Heart left ventricle (tissue), 16 donors: ENCODE measurements at regions not wholly inside any gene's neighbourhood (a gene's known extent, or its start where the extent isn't known, plus 50 kb on each side); places are given as distances from the start of the nearest gene placed in this dataset.

Source experiments
- ATAC-seq, 4 donors: fragments of 200-7000 bp; cut with Tn5 transposase; one replicate each; pipeline ENCODE4 v1.9.1; 2020 to 2022; ENCODE audit warnings: moderate library complexity in 4 of 4, mild to moderate bottlenecking in 3 of 4, moderate number of reproducible peaks in 1 of 4
- DNase-seq, 5 donors: peaks; one replicate each; pipeline ENCODE4 v3.0.0-alpha.2; 2020
- H3K27ac ChIP-seq, 12 donors: fragments of 200-600 bp; sonication (generic) in 4 of 12; one replicate each; pipeline versions ENCODE4 v1.5.0 to v1.8.0; 2016 to 2022; ENCODE audit warnings: mild to moderate bottlenecking in 2 of 12
- H3K27me3 ChIP-seq, 9 donors: fragments of 200-600 bp; sonication (generic) in 2 of 9; one replicate each; pipeline versions ENCODE4 v1.5.1 to v1.8.0; 2016 to 2022; ENCODE audit warnings: mild to moderate bottlenecking in 3 of 9
- H3K36me3 ChIP-seq, 9 donors: fragments of 200-600 bp; sonication (generic) in 2 of 9; one replicate each; pipeline versions ENCODE4 v1.5.0 to v1.8.0; 2018 to 2022; ENCODE audit warnings: mild to moderate bottlenecking in 2 of 9
- H3K4me1 ChIP-seq, 12 donors: fragments of 200-600 bp; sonication (generic) in 4 of 12; one replicate each; pipeline versions ENCODE4 v1.5.0 to v1.8.0; 2016 to 2022; ENCODE audit warnings: mild to moderate bottlenecking in 3 of 12
- H3K4me3 ChIP-seq, 12 donors: fragments of 200-600 bp; sonication (generic) in 4 of 12; one replicate each; pipeline versions ENCODE4 v1.5.0 to v1.8.0; 2017 to 2022; ENCODE audit warnings: mild to moderate bottlenecking in 9 of 12, moderate library complexity in 4 of 12
- H3K9me3 ChIP-seq, 12 donors: fragments of 200-600 bp; sonication (generic) in 4 of 12; one replicate each; pipeline versions ENCODE4 v1.5.0 to v1.8.0; 2016 to 2022; ENCODE audit warnings: mild to moderate bottlenecking in 1 of 12
- CTCF ChIP-seq, 12 donors: fragments of 200-600 bp; sonication (generic) in 4 of 12; IDR thresholded peaks; one replicate each; pipeline versions ENCODE4 v1.5.0 to v1.8.0; 2018 to 2022; ENCODE audit warnings: antibody characterized with exemption in 12 of 12, mild to moderate bottlenecking in 5 of 12
- POLR2A ChIP-seq, 2 donors: fragments of 450-650 bp; IDR thresholded peaks; one replicate each; pipeline ENCODE4 v1.6.1; 2017; ENCODE audit warnings: antibody characterized with exemption in 2 of 2, mild to moderate bottlenecking in 2 of 2, moderate library complexity in 2 of 2
- WGBS, 4 donors: extraction: QIAGEN DNeasy Blood & Tissue Kit in 2 of 4; methylation state at CpG; one replicate each; pipeline versions ENCODE4 v1.1.5 to v1.1.7; 2013 to 2018; 5-methylcytosine and 5-hydroxymethylcytosine counted together
- intact Hi-C, 10 donors: fragments of 100-400 bp; cut with DNase I; formaldehyde crosslinking; loops; one replicate each; pipeline versions ENCODE4 v1.11.1 to v1.14.2; 2022
- donor health status: ischemic (EF 13 %, LVEDD 7.1; RV severe dilation, severe dysfunction).
- donor health status: healthy with polysubstance abuse.
- donor health status: DM: no; HTN: yes; CAD: no.
- donor health status: DM: no; HTN: no; CAD: no.
- donor health status: ischemic (EF 25% LVEDD 6.9; RV normal size, moderate dysfunction).
- donor health status: ischemic (EF 25% LVEDD 5.7; RV mildly dilated, moderate dysfunction).
- donor health status: healthy.
- donor health status: DM: yes; HTN: yes; CAD: no.
- donor health status: ischemic (EF 35%, LVEDD 5.7; RV mildly dilated, moderate dysfunction).
- donor health status: nonischemic (EF 11% LVEDD 7.7; RV severe dilation, severe dysfunction).
- donor health status: DM: yes; HTN: yes; CAD: no.
- donor health status: PGD.
- donor health status: ischemic (EF 29% LVEDD 5.4; RV normal size, mild dysfunction).
- donor health status: nonischemic (EF 23%, LVEDD 6.1; RV moderate dilation, normal function).

DNA sequence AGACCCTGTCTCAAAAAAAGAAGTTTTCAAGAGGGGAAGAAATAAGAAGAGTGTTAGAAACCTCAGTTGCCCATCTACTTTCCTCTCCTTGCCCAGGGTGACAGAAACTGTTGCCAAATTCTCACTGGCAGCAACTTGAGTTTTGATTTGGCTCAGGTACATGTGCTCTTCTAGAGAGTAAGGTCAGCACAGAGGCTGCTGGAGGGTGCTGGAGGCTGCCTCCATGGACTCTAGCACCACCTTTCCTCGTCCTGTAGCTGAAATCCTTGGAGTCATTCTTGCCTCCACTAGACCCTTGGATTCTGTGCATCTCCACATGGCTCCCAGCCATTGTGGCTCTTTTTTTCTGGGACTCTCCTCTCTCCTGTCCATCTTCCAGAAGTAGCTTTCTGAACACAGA, 149.1 kb downstream of the TM9SF2 start:
- Histone ChIP-seq H3K27me3 (no peaks in the 10 kb centered on the region), H3K4me1 (no peaks in the 10 kb centered on the region), H3K27ac (no peak overlapping the region), H3K9me3 (no peaks in the 10 kb centered on the region), H3K4me3 (no peak overlapping the region), H3K36me3 (no peaks in the 10 kb centered on the region)
- DNase-seq (no peak), ATAC-seq (no peak)
- TF ChIP-seq POLR2A (IDR thresholded peaks at IDR 0.05) (no peak), CTCF (IDR thresholded peaks at IDR 0.05) (no peak)
- intact Hi-C loops = loop anchor here in 9 of 10 donors (5.0 to 10.0 kb wide), 6 partner anchors 244 to 1474 kb away; partner anchors contain the start of genes GGACT (in 1 of the 9) and TMTC4 (in 1 of the 9)
- 88 to 95% (median 91%) methylated on average over 1 of the region's 1 CpG for WGBS, 4 donors

- intact Hi-C loops = no loop called here
- Histone ChIP-seq H3K4me3 (no peak overlapping the region), H3K36me3 (no peaks in the 10 kb centered on the region), H3K27me3 (no peaks in the 10 kb centered on the region), H3K4me1 (no peaks in the 10 kb centered on the region), H3K27ac (no peak overlapping the region), H3K9me3 (no peaks in the 10 kb centered on the region)
- no peak for DNase-seq
- WGBS, 4 donors = 83 to 90% (median 84%) methylated on average over 4 of the region's 4 CpGs
- no peak for ATAC-seq
- no peak for TF ChIP-seq POLR2A (IDR thresholded peaks at IDR 0.05)
- no peak for TF ChIP-seq CTCF (IDR thresholded peaks at IDR 0.05)
Observed at GRCh38 chr13:99648927-99649326, 147.7 kb downstream of the TM9SF2 start.

- Histone ChIP-seq H3K4me1 (no peaks in the 10 kb centered on the region), H3K4me3 (no peak overlapping the region), H3K27ac (no peak overlapping the region), H3K27me3 (no peaks in the 10 kb centered on the region), H3K36me3 (no peaks in the 10 kb centered on the region), H3K9me3 (no peaks in the 10 kb centered on the region)
- ATAC-seq (no peak), DNase-seq (no peak)
- WGBS, 4 donors = 78 to 88% (median 82%) methylated on average over 8 of the region's 8 CpGs
- intact Hi-C loops = no loop called here
- TF ChIP-seq POLR2A (IDR thresholded peaks at IDR 0.05) = no peak
- TF ChIP-seq CTCF (IDR thresholded peaks at IDR 0.05) = no peak
Observed at GRCh38 chr13:99648066-99648665, 146.9 kb downstream of the TM9SF2 start.

DNA sequence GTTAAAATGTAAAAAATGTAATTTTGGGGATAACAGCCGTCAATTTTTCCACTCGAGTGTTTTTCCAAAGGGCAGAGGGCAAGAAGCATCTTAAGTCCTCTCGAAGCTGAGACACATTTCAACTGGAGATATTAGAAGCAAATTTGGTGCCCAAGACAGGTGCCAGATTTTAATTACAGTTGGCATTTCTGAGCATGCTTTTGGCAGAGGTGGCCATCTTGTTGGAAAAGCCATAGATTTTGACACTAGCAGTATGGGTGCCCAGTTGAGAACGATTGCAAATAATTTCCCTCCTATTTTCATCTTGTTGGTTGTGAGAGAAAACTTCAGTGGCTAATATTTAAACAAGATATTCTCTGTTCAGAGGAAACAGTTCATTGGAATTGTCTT, 146.3 kb downstream of the TM9SF2 start:
- Histone ChIP-seq H3K4me1 (no peaks in the 10 kb centered on the region), H3K9me3 (no peaks in the 10 kb centered on the region), H3K36me3 (no peaks in the 10 kb centered on the region), H3K4me3 (no peak overlapping the region), H3K27me3 (no peaks in the 10 kb centered on the region), H3K27ac (no peak overlapping the region)
- TF ChIP-seq CTCF (IDR thresholded peaks at IDR 0.05) = no peak
- no peak for TF ChIP-seq POLR2A (IDR thresholded peaks at IDR 0.05)
- intact Hi-C loops = no loop called here
- ATAC-seq (no peak), DNase-seq (no peak)
- 85 to 93% (median 87%) methylated on average over 4 of the region's 4 CpGs for WGBS, 4 donors
